Activated T-helper 2 cell treated with anti-CD3 and anti-CD28 coated beads, Interferon-gamma antibody, Interleukin-2, Interleukin-4, amounts not matched to agents 10 μg/mL and 5 μg/mL and 100 μg/mL, durations not matched to agents 14 hours and 24 hours and 36 hours (primary cell): ENCODE measurements at regions not wholly inside any gene's neighbourhood (a gene's known extent, or its start where the extent isn't known, plus 50 kb on each side); places are given as distances from the start of the nearest gene placed in this dataset.
A peak's percentile ranks its signal among the peaks of the same experiment; 100 is the strongest.

Experiments
- DNase-seq: peaks from one replicate; pipeline ENCODE4 v3.0.0; 2021; ENCODE audit warnings: low spot score
- H3K27ac Mint-ChIP-seq: one replicate; pipeline ENCODE4 v1.8.0; 2021; ENCODE audit warnings: mixed read lengths
- H3K27me3 Mint-ChIP-seq: one replicate; pipeline ENCODE4 v1.8.0; 2021; ENCODE audit warnings: low read depth, mixed read lengths
- H3K36me3 Mint-ChIP-seq: one replicate; pipeline ENCODE4 v1.8.0; 2021; ENCODE audit warnings: low read depth, mixed read lengths
- H3K4me1 Mint-ChIP-seq: one replicate; pipeline ENCODE4 v1.8.0; 2021; ENCODE audit warnings: low read depth, mixed read lengths
- H3K4me3 Mint-ChIP-seq: one replicate; pipeline ENCODE4 v1.8.0; 2021; ENCODE audit warnings: low read depth, mild to moderate bottlenecking, moderate library complexity, mixed read lengths
- H3K9me3 Mint-ChIP-seq: one replicate; pipeline ENCODE4 v1.8.0; 2021; ENCODE audit warnings: mixed read lengths
- intact Hi-C: fragments of 100-400 bp; cut with micrococcal nuclease; formaldehyde crosslinking; loops from one replicate; pipeline ENCODE4 v1.15.1; 2023

GRCh38 chr12:126069549-126070165, 1004.4 kb downstream of the AACS start:
- H3K27ac Mint-ChIP-seq, result no peak overlapping the region
- no peaks in the 10 kb centered on the region for H3K36me3 Mint-ChIP-seq
- H3K4me1 Mint-ChIP-seq, result no peaks in the 10 kb centered on the region
- DNase-seq, result peak; percentile 27
- no peak overlapping the region for H3K4me3 Mint-ChIP-seq
- peaks cover 3% of the 10 kb centered on the region for H3K9me3 Mint-ChIP-seq
- intact Hi-C loops, result loop anchor here (2.0 to 10.0 kb wide), 3 partner anchors 548 to 805 kb away; no protein-coding TSS in a partner anchor
- no peaks in the 10 kb centered on the region for H3K27me3 Mint-ChIP-seq

DNA sequence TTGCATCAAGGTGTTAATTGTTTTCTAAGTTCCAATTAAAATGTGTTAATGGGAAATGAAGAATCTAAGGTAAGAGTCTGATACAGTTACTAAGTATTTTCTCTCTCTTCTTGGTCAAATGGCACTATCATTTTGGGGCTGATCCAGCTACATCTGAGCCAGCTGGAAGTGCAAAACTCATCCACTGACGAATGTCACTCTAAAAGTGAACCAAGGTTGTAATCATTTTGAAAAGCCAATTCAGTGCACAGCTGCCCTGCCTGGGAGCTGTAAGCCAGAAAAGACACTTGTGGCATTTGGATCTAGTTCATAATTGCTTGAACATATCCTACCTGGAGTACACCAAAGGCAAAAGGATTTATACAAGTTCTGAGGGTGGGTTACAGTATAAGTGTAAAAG, 1011.3 kb downstream of the AACS start:
- no peak for DNase-seq
- intact Hi-C loops, result no loop called here
- no peak overlapping the region for H3K27ac Mint-ChIP-seq
- H3K27me3 Mint-ChIP-seq, result no peaks in the 10 kb centered on the region
- H3K4me1 Mint-ChIP-seq, result no peaks in the 10 kb centered on the region
- no peak overlapping the region for H3K4me3 Mint-ChIP-seq
- no peaks in the 10 kb centered on the region for H3K36me3 Mint-ChIP-seq
- peaks cover 6% of the 10 kb centered on the region for H3K9me3 Mint-ChIP-seq

GRCh38 chr12:126083926-126084325, 1018.7 kb downstream of the AACS start:
- intact Hi-C loops, result no loop called here
- Mint-ChIP-seq H3K4me1 (no peaks in the 10 kb centered on the region), H3K4me3 (no peak overlapping the region), H3K27ac (no peak overlapping the region), H3K36me3 (no peaks in the 10 kb centered on the region), H3K27me3 (no peaks in the 10 kb centered on the region), H3K9me3 (peaks cover 6% of the 10 kb centered on the region)
- no peak for DNase-seq

- H3K9me3 Mint-ChIP-seq, result peaks cover 10% of the 10 kb centered on the region
- no peaks in the 10 kb centered on the region for H3K4me1 Mint-ChIP-seq
- no peak overlapping the region for H3K27ac Mint-ChIP-seq
- no peaks in the 10 kb centered on the region for H3K27me3 Mint-ChIP-seq
- no peak overlapping the region for H3K4me3 Mint-ChIP-seq
- DNase-seq, result no peak
- H3K36me3 Mint-ChIP-seq, result no peaks in the 10 kb centered on the region
- intact Hi-C loops, result no loop called here
Measured at GRCh38 chr12:126084480-126084879, 1019.2 kb downstream of the AACS start.

GRCh38 chr12:126086242-126086641, 1021.0 kb downstream of the AACS start:
- Mint-ChIP-seq H3K4me3 (no peak overlapping the region), H3K9me3 (peaks cover 12% of the 10 kb centered on the region), H3K27ac (no peak overlapping the region), H3K27me3 (no peaks in the 10 kb centered on the region), H3K36me3 (no peaks in the 10 kb centered on the region), H3K4me1 (no peaks in the 10 kb centered on the region)
- DNase-seq, result no peak
- intact Hi-C loops, result no loop called here

DNA sequence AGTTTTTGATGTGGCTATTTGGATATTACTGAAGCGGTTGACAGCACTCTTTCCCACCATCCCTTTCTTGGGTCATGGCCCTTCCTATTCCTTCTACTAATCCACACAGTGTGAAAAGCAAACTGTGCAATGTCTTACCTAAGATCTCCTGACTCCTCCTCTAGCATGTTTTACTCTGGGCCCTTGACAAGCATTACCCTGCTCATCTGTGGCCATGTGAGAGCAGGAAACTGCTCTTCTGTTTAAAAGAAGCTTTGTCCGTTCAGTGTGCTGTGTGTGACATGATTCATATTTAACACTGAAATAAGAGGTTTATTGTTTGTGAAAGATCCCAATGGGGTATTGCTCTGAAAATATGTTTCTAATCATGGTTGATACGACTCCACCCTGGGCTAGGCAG, 1022.5 kb downstream of the AACS start:
- no peak overlapping the region for H3K4me3 Mint-ChIP-seq
- no peak overlapping the region for H3K27ac Mint-ChIP-seq
- no peaks in the 10 kb centered on the region for H3K27me3 Mint-ChIP-seq
- no peaks in the 10 kb centered on the region for H3K4me1 Mint-ChIP-seq
- intact Hi-C loops, result no loop called here
- no peaks in the 10 kb centered on the region for H3K36me3 Mint-ChIP-seq
- peaks cover 20% of the 10 kb centered on the region for H3K9me3 Mint-ChIP-seq
- DNase-seq, result no peak

- Mint-ChIP-seq H3K27ac (no peak overlapping the region), H3K4me1 (no peaks in the 10 kb centered on the region), H3K27me3 (no peaks in the 10 kb centered on the region), H3K9me3 (peaks cover 24% of the 10 kb centered on the region), H3K36me3 (no peaks in the 10 kb centered on the region), H3K4me3 (no peak overlapping the region)
- intact Hi-C loops, result no loop called here
- no peak for DNase-seq
Measured at GRCh38 chr12:126093908-126094307, 1028.7 kb downstream of the AACS start.

DNA sequence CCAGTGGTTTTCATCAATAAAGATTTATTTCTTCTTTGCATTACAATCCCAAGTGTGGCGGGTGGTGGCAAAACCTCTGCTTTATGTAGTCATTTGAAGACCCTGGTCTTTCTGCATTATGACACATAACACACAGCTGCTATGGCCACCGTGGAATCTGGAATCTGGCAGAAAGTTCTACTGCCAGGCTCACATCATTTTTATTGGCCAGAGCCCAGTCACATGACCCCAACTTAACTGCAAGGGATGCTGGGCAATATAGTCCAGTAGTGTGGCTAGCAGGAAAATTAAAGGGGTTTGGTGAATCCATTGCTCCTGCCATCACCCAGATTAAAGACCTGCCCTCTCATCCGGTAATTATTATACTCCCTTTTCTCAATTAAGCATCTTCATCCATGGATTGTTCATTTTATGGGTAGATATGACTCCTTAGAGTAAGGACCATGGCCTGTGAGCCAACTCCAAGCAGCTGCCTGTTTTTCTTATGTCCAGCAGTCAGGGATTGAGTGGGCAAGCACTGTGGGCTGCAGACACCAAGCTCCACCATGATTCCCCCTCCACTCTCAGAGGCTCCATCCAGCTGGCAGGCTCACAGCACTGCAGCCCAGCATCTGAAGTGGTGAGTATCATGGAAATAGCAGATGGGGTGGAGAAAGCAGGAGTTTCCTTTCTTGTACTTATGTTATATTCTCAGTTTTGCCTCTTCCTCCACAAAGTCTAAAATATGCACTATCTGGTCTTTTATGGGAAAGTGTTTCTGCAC, 1030.7 kb downstream of the AACS start:
- intact Hi-C loops, result no loop called here
- no peak overlapping the region for H3K4me3 Mint-ChIP-seq
- H3K9me3 Mint-ChIP-seq, result peaks cover 20% of the 10 kb centered on the region
- H3K27ac Mint-ChIP-seq, result no peak overlapping the region
- H3K27me3 Mint-ChIP-seq, result no peaks in the 10 kb centered on the region
- no peak for DNase-seq
- no peaks in the 10 kb centered on the region for H3K4me1 Mint-ChIP-seq
- no peaks in the 10 kb centered on the region for H3K36me3 Mint-ChIP-seq

GRCh38 chr12:126106706-126107105, 1041.5 kb downstream of the AACS start:
- no peak for DNase-seq
- Mint-ChIP-seq H3K4me1 (no peaks in the 10 kb centered on the region), H3K27ac (no peak overlapping the region), H3K9me3 (peaks cover 10% of the 10 kb centered on the region), H3K27me3 (no peaks in the 10 kb centered on the region), H3K4me3 (no peak overlapping the region), H3K36me3 (no peaks in the 10 kb centered on the region)
- intact Hi-C loops, result no loop called here

GRCh38 chr12:126107659-126108058, 1042.4 kb downstream of the AACS start:
- Mint-ChIP-seq H3K4me3 (no peak overlapping the region), H3K27me3 (no peaks in the 10 kb centered on the region), H3K9me3 (peaks cover 10% of the 10 kb centered on the region), H3K36me3 (no peaks in the 10 kb centered on the region), H3K27ac (no peak overlapping the region), H3K4me1 (no peaks in the 10 kb centered on the region)
- intact Hi-C loops, result no loop called here
- DNase-seq, result no peak

DNA sequence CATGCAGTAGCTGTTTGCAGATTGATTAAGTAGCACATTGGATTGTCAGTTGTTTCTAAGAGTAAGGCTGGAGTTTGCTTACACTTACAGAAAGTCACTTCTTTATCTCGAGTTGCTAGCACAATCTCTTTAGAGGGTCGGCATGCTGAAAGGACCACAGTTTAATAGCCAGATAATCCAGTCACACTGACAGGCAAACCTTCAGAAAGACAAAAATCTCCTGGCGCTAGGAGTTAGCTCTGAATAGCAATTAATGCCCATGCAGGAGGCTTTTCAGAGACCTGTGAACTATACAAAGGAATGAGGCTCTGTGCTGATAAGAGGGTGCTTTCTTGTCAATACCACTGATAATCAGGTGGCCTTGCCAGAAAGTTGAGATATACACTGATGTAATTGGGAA, 1043.0 kb downstream of the AACS start:
- Mint-ChIP-seq H3K27me3 (no peaks in the 10 kb centered on the region), H3K27ac (no peak overlapping the region), H3K9me3 (peaks cover 10% of the 10 kb centered on the region)

GRCh38 chr12:126112141-126112540, 1046.9 kb downstream of the AACS start:
- Mint-ChIP-seq H3K4me3 (no peak overlapping the region), H3K27me3 (no peaks in the 10 kb centered on the region), H3K9me3 (peaks cover 17% of the 10 kb centered on the region), H3K36me3 (no peaks in the 10 kb centered on the region), H3K27ac (no peak overlapping the region), H3K4me1 (no peaks in the 10 kb centered on the region)
- intact Hi-C loops, result no loop called here
- no peak for DNase-seq

More for the DNA sequence above, 1043.0 kb downstream of the AACS start:
- no peaks in the 10 kb centered on the region for H3K4me1 Mint-ChIP-seq
- no peaks in the 10 kb centered on the region for H3K36me3 Mint-ChIP-seq
- no peak overlapping the region for H3K4me3 Mint-ChIP-seq
- intact Hi-C loops, result no loop called here
- DNase-seq, result no peak

DNA sequence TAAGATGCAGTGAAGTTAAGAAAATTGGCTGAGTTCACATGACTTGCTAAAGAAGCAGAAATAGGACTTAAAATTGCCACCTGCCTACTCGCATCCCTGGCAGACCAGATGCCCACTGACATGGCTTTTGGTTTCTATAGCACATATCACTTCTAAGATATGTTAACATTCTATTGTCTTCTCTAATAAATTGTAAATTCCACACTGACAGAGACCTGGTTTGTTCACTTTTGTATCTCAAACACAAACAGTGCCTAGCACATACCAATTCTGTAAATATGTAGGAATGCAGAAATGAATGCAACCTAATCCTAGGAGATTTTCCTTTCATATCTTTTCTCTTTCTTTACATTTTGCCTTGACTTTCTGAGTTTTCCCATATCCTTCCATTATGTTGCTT, 1047.6 kb downstream of the AACS start:
- no peak overlapping the region for H3K27ac Mint-ChIP-seq
- intact Hi-C loops, result no loop called here
- no peak overlapping the region for H3K4me3 Mint-ChIP-seq
- H3K36me3 Mint-ChIP-seq, result no peaks in the 10 kb centered on the region
- no peak for DNase-seq
- H3K27me3 Mint-ChIP-seq, result no peaks in the 10 kb centered on the region
- no peaks in the 10 kb centered on the region for H3K4me1 Mint-ChIP-seq
- H3K9me3 Mint-ChIP-seq, result peaks cover 11% of the 10 kb centered on the region
